DMS153 treated with DMSO at 0.1 percent for 48 hours (cell line): ENCODE measurements at regions not wholly inside any gene's neighbourhood (a gene's known extent, or its start where the extent isn't known, plus 50 kb on each side); places are given as distances from the start of the nearest gene placed in this dataset.
"Not testable (repeated sequence)": the region's sequence is repeated elsewhere in the genome, so short reads cannot be mapped to it uniquely, and the experiment has no call there.

Experiments used
- DNase-seq: peaks from one replicate; lab custom pipeline; 2025; ENCODE audit not compliant: unreplicated experiment; lab: John Stamatoyannopoulos, UW

- DNase-seq, result no peak
These were observed 375.1 kb upstream of the ST8SIA4 start for GRCh38 chr5:101278011-101278687.

GRCh38 chr5:101271945-101272344 is 368.9 kb upstream of the ST8SIA4 start:
- DNase-seq, result no peak

- no peak for DNase-seq
These were observed 368.3 kb upstream of the ST8SIA4 start for GRCh38 chr5:101271416-101271815.

- no peak for DNase-seq
These were observed 357.8 kb upstream of the ST8SIA4 start for GRCh38 chr5:101260857-101261256.

GRCh38 chr5:101253096-101253495 is 350.0 kb upstream of the ST8SIA4 start:
- DNase-seq, result no peak

GRCh38 chr5:101244621-101245020 is 341.5 kb upstream of the ST8SIA4 start:
- no peak for DNase-seq

- no peak for DNase-seq
These were observed 309.9 kb upstream of the ST8SIA4 start for GRCh38 chr5:101212942-101213514.

- DNase-seq, result no peak
These were observed 303.5 kb upstream of the ST8SIA4 start for GRCh38 chr5:101206534-101206933.

GRCh38 chr5:101205065-101205464 is 302.0 kb upstream of the ST8SIA4 start:
- not testable (repeated sequence) for DNase-seq

GRCh38 chr5:101180365-101180764 is 277.3 kb upstream of the ST8SIA4 start:
- not testable (repeated sequence) for DNase-seq

- no peak for DNase-seq
These were observed 273.5 kb upstream of the ST8SIA4 start for GRCh38 chr5:101176605-101177004.

GRCh38 chr5:101174981-101175380 is 271.9 kb upstream of the ST8SIA4 start:
- no peak for DNase-seq

- no peak for DNase-seq
These were observed 260.0 kb upstream of the ST8SIA4 start for GRCh38 chr5:101163088-101163487.

GRCh38 chr5:101160002-101160401 is 256.9 kb upstream of the ST8SIA4 start:
- DNase-seq, result no peak

- DNase-seq, result no peak
These were observed 255.9 kb upstream of the ST8SIA4 start for GRCh38 chr5:101159006-101159405.

GRCh38 chr5:101153526-101153925 is 250.4 kb upstream of the ST8SIA4 start:
- no peak for DNase-seq

GRCh38 chr5:101143526-101143925 is 240.4 kb upstream of the ST8SIA4 start:
- DNase-seq, result no peak

GRCh38 chr5:101142102-101142501 is 239.0 kb upstream of the ST8SIA4 start:
- DNase-seq, result no peak

GRCh38 chr5:101136454-101136853 is 233.4 kb upstream of the ST8SIA4 start:
- DNase-seq, result no peak

GRCh38 chr5:101123363-101123762 is 220.3 kb upstream of the ST8SIA4 start:
- no peak for DNase-seq

GRCh38 chr5:101112645-101113044 is 209.6 kb upstream of the ST8SIA4 start:
- DNase-seq, result no peak

GRCh38 chr5:101103874-101104273 is 200.8 kb upstream of the ST8SIA4 start:
- no peak for DNase-seq

GRCh38 chr5:101102506-101102905 is 199.4 kb upstream of the ST8SIA4 start:
- no peak for DNase-seq
